ENCODE measurements at regions not wholly inside any gene's neighbourhood (a gene's known extent, or its start where the extent isn't known, plus 50 kb on each side); places are given as distances from the start of the nearest gene placed in this dataset.
A peak's percentile ranks its signal among the peaks of the same experiment; 100 is the strongest.

- TF ChIP-seq ZNF687 (CRISPR knock-in tag; IDR thresholded peaks at IDR 0.05): peak; percentile 99
- TF ChIP-seq ZNF710 (CRISPR knock-in tag; IDR thresholded peaks at IDR 0.05; ENCODE audit: borderline replicate concordance): peak; percentile 37; the same call in 1 of the 2 replicates
- no peak for TF ChIP-seq ZNF704 (CRISPR knock-in tag; IDR thresholded peaks at IDR 0.05; ENCODE audit: borderline replicate concordance)
- no peak for TF ChIP-seq RXRA (CRISPR knock-in tag; IDR thresholded peaks at IDR 0.05)
- no peak for TF ChIP-seq CENPT (CRISPR knock-in tag; IDR thresholded peaks at IDR 0.05; ENCODE audit: low read depth)
Measured at GRCh38 chr1:8239306-8240023, 78.4 kb upstream of the SLC45A1 start (continued).
